Progenitor cell of endocrine pancreas (in vitro differentiated cells): ENCODE measurements at regions not wholly inside any gene's neighbourhood (a gene's known extent, or its start where the extent isn't known, plus 50 kb on each side); places are given as distances from the start of the nearest gene placed in this dataset.

ENCODE experiments used
- DNase-seq: peaks from one replicate; pipeline ENCODE4 v3.0.0; 2021; ENCODE audit warnings: low spot score; ENCODE audit not compliant: unreplicated experiment
- H3K27ac Mint-ChIP-seq: 2 replicates; pipeline ENCODE4 v1.8.0; 2021; ENCODE audit warnings: mild to moderate bottlenecking, moderate library complexity, mixed read lengths
- H3K27me3 Mint-ChIP-seq: 2 replicates; pipeline ENCODE4 v1.8.0; 2021; ENCODE audit warnings: mixed read lengths
- H3K36me3 Mint-ChIP-seq: 2 replicates; pipeline ENCODE4 v1.8.0; 2022; ENCODE audit warnings: mixed read lengths; ENCODE audit not compliant: insufficient read depth
- H3K4me1 Mint-ChIP-seq: 2 replicates; pipeline ENCODE4 v1.8.0; 2021; ENCODE audit warnings: low read depth, mixed read lengths
- H3K4me3 Mint-ChIP-seq: 2 replicates; pipeline ENCODE4 v1.8.0; 2021; ENCODE audit warnings: low read depth, mild to moderate bottlenecking, moderate library complexity, mixed read lengths
- H3K9me3 Mint-ChIP-seq: 2 replicates; pipeline ENCODE4 v1.8.0; 2021; ENCODE audit warnings: low read depth, mixed read lengths
- TF ChIP-seq, protein P1 (sequence below): fragments of 200-600 bp; sonication (generic); IDR thresholded peaks from one replicate; pipeline ENCODE4 v1.5.0; 2021; ENCODE audit warnings: antibody characterized with exemption, mild to moderate bottlenecking; ENCODE audit not compliant: unreplicated experiment

DNA sequence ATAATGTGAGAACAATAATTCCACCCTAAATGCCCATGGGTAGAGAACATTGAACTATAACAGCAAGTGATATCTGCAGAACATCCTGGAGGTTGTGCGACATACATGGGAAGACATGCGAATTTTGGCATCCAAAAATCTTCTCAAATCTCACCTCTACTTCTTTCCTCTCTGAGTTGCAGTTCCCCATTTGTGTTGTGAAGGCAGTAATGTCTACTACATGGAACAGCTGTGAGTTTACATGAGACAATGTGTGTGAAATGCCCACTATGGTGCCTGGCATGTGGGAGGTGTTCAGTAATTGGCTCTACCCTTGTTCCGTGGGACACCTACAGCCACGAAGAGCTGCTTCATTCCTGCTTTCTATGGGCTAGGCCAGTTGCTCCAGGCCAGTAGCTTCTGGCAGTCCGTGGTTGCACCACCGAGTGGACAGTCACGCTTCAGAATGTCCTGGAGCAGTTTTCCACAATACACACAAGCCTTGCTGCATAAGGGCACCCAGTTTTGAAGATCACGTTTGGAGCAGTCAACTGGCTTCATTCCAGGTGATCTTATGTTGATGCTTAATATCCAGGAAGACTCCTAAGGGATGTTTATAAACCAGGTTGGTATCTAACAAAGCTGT lies 297.7 kb downstream of the DEPDC1B start:
- DNase-seq, result no peak
- TF ChIP-seq, protein P1, sequence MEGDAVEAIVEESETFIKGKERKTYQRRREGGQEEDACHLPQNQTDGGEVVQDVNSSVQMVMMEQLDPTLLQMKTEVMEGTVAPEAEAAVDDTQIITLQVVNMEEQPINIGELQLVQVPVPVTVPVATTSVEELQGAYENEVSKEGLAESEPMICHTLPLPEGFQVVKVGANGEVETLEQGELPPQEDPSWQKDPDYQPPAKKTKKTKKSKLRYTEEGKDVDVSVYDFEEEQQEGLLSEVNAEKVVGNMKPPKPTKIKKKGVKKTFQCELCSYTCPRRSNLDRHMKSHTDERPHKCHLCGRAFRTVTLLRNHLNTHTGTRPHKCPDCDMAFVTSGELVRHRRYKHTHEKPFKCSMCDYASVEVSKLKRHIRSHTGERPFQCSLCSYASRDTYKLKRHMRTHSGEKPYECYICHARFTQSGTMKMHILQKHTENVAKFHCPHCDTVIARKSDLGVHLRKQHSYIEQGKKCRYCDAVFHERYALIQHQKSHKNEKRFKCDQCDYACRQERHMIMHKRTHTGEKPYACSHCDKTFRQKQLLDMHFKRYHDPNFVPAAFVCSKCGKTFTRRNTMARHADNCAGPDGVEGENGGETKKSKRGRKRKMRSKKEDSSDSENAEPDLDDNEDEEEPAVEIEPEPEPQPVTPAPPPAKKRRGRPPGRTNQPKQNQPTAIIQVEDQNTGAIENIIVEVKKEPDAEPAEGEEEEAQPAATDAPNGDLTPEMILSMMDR, result no peak
- Mint-ChIP-seq H3K4me1 (no peaks in the 10 kb centered on the region), H3K27ac (no peak overlapping the region), H3K9me3 (no peaks in the 10 kb centered on the region), H3K27me3 (no peaks in the 10 kb centered on the region), H3K36me3 (no peaks in the 10 kb centered on the region), H3K4me3 (no peak overlapping the region)

GRCh38 chr5:60401526-60401925 lies 298.4 kb downstream of the DEPDC1B start:
- Mint-ChIP-seq H3K9me3 (no peaks in the 10 kb centered on the region), H3K27ac (no peak overlapping the region), H3K4me3 (no peak overlapping the region), H3K4me1 (no peaks in the 10 kb centered on the region), H3K36me3 (no peaks in the 10 kb centered on the region), H3K27me3 (no peaks in the 10 kb centered on the region)
- no peak for DNase-seq
- TF ChIP-seq, protein P1, result no peak

DNA sequence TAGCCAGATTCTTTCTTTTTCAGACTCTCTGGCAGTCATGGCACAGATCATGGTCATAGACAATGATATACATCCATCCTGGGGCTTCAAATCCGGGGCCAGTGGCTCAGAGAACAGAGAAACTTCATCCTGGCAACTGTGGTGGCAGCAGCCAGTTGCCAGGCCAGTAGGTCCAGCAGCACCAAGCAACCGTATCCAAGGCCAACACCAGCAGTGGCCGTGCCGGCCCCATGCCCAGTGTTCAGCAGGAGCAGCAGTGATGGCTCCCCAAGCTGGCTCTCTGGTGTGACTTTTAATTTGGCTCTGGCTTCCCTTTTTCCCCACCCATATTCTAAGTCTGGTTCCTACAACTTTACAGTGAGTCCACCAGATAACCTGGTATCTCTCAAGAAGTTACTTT lies 300.5 kb downstream of the DEPDC1B start:
- Mint-ChIP-seq H3K4me1 (no peaks in the 10 kb centered on the region), H3K9me3 (no peaks in the 10 kb centered on the region), H3K27ac (no peak overlapping the region), H3K4me3 (no peak overlapping the region), H3K27me3 (no peaks in the 10 kb centered on the region), H3K36me3 (no peaks in the 10 kb centered on the region)
- DNase-seq, result no peak
- TF ChIP-seq, protein P1, result no peak

DNA sequence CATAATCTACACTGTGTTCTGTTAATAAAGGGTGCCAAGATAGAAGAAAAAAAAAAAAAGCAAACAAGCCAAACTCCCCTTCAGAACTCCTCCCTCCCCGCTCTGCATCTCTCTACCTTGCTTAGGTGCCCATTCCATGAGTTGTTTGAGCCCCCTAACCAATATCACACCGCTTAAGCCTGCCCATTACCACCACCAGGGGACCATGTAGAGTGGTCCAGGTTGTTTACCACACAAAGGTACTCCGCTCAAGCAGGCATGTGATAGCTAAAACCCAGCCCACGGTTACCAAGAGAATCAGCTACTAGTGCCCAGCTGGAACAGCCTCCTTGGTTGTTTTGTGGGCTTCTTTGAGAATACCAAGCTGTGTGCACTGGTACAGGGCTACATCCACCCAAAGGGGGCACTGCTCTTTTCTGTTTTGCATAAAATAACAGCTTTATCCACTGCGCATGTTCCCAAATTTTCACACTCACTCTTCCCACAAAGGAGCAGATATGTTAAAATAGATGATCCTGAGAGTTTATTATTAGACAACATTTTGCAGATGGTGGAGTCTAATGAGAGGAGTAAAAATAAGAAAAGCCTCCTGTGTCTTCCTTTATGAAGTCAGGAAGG lies 304.1 kb downstream of the DEPDC1B start:
- Mint-ChIP-seq H3K27me3 (no peaks in the 10 kb centered on the region), H3K4me1 (no peaks in the 10 kb centered on the region), H3K9me3 (no peaks in the 10 kb centered on the region), H3K36me3 (no peaks in the 10 kb centered on the region), H3K27ac (no peak overlapping the region), H3K4me3 (no peak overlapping the region)
- TF ChIP-seq, protein P1, result no peak
- no peak for DNase-seq

- Mint-ChIP-seq H3K27me3 (peaks cover 10% of the 10 kb centered on the region), H3K4me1 (no peaks in the 10 kb centered on the region), H3K9me3 (no peaks in the 10 kb centered on the region), H3K27ac (no peak overlapping the region), H3K36me3 (no peaks in the 10 kb centered on the region), H3K4me3 (no peak overlapping the region)
- TF ChIP-seq, protein P1, result no peak
- no peak for DNase-seq
Observed at GRCh38 chr5:60387051-60387440, 312.9 kb downstream of the DEPDC1B start.
